HepG2 (cell line): ENCODE measurements at regions not wholly inside any gene's neighbourhood (a gene's known extent, or its start where the extent isn't known, plus 50 kb on each side); places are given as distances from the start of the nearest gene placed in this dataset.

Source experiments
- ATAC-seq: fragments of 200-7000 bp; cut with Tn5 transposase; 3 replicates; pipeline ENCODE4 v1.9.1; 2020; ENCODE audit warnings: mild to moderate bottlenecking, moderate library complexity
- BruUV-seq: library from RNA; stranded (reverse); fragments of 400-500 nt; replicated peaks from 2 replicates; lab custom pipeline; 2021; lab: Mats Ljungman, UMichigan
- CTCF ChIA-PET: fragments of 300-600 bp; formaldehyde crosslinking; extraction: SDS; loops from one replicate; lab custom pipeline; 2021; ENCODE audit warnings: low total read pairs, inconsistent platforms, low intra/inter-chr PET ratio; lab: Yijun Ruan, JAX
- POLR2A ChIA-PET: fragments of 350-600 bp; sonication (Branson Sonifier 250); formaldehyde crosslinking; loops from one replicate; lab custom pipeline; 2020; ENCODE audit warnings: antibody characterized with exemption, inconsistent platforms; lab: Yijun Ruan, JAX
- DNase-seq: peaks from one replicate; pipeline ENCODE4 v3.0.0-alpha.2; 2015; ENCODE audit warnings: low spot score
- FAIRE-seq: peaks from 3 replicates; lab custom pipeline; 2011; peaks lifted over from hg19 to GRCh38; lab: Jason Lieb, UNC
- H2AFZ ChIP-seq: one replicate; pipeline ENCODE4 v1.6.1; 2011; ENCODE audit warnings: low read length, inconsistent platforms
- H3K27ac ChIP-seq: fragments of 300-600 bp; 3 replicates; pipeline ENCODE4 v1.8.0; 2011; ENCODE audit warnings: mixed run types, mild to moderate bottlenecking, mixed read lengths, low read length, inconsistent platforms; ENCODE audit not compliant: insufficient read depth; ENCODE audit errors: extremely low read length
- H3K27me3 ChIP-seq, 2 experiments: fragments of 200-600 bp in 1 of 2; 2 replicates in 1 of 2; 3 replicates in 1 of 2; pipeline versions ENCODE4 v1.6.0 to v1.8.0; 2011; ENCODE audit warnings: low read length in 2 of 2, mild to moderate bottlenecking in 2 of 2, moderate library complexity in 2 of 2, inconsistent platforms in 1 of 2; ENCODE audit not compliant: insufficient read depth in 2 of 2, control insufficient read depth in 1 of 2
- H3K36me3 ChIP-seq, 2 experiments: fragments of 200-600 bp in 1 of 2; replicated peaks in 1 of 2; 2 replicates in 1 of 2; 3 replicates in 1 of 2; pipeline versions ENCODE4 v1.5.1 to v1.8.0; 2011; ENCODE audit warnings: low read length in 2 of 2, inconsistent platforms in 1 of 2; ENCODE audit not compliant: insufficient read depth in 2 of 2, control insufficient read depth in 1 of 2
- H3K4me1 ChIP-seq: 2 replicates; pipeline ENCODE4 v1.5.1; 2012; ENCODE audit warnings: low read length, inconsistent platforms; ENCODE audit not compliant: insufficient read depth
- H3K4me2 ChIP-seq: 2 replicates; pipeline ENCODE4 v1.6.0; 2011; ENCODE audit warnings: low read depth, low read length, inconsistent platforms
- H3K4me3 ChIP-seq, 3 experiments: fragments of 200-600 bp in 1 of 3; sonication (generic), shearing (Covaris generic) in 1 of 3; replicated peaks in 1 of 3; 2 replicates each; pipeline ENCODE4 v1.5.1; 2011 to 2016; ENCODE audit warnings: low read length in 3 of 3, inconsistent platforms in 2 of 3, low read depth in 2 of 3, mild to moderate bottlenecking in 2 of 3, control low read depth in 1 of 3, mixed read lengths in 1 of 3; ENCODE audit not compliant: insufficient read depth in 1 of 3
- H3K79me2 ChIP-seq: one replicate; pipeline ENCODE4 v1.6.1; 2011; ENCODE audit warnings: low read length, inconsistent platforms; ENCODE audit not compliant: insufficient read depth
- H3K9ac ChIP-seq: 2 replicates; pipeline ENCODE4 v1.6.0; 2011; ENCODE audit warnings: mild to moderate bottlenecking, low read depth, low read length, inconsistent platforms; ENCODE audit not compliant: insufficient read depth
- H3K9me3 ChIP-seq: 2 replicates; pipeline ENCODE4 v1.5.1; 2012; ENCODE audit warnings: mild to moderate bottlenecking, low read length
- H4K20me1 ChIP-seq: 2 replicates; pipeline ENCODE4 v1.6.0; 2011; ENCODE audit warnings: inconsistent platforms, mild to moderate bottlenecking, low read length, moderate library complexity; ENCODE audit not compliant: insufficient read depth
- AGO1 ChIP-seq: fragments of 200-400 bp; formaldehyde crosslinking; IDR thresholded peaks from 2 replicates; pipeline ENCODE4 v1.6.1; 2017; ENCODE audit warnings: mild to moderate bottlenecking, low read depth, low read length, moderate library complexity; ENCODE audit not compliant: poor library complexity, severe bottlenecking
- CREM ChIP-seq, 2 experiments: sonication (generic) in 1 of 2; formaldehyde crosslinking in 1 of 2; IDR thresholded peaks; 2 replicates each; pipeline versions ENCODE4 v1.4.0 to v1.6.1; 2016 to 2020; ENCODE audit warnings: antibody characterized with exemption in 1 of 2, mild to moderate bottlenecking in 1 of 2, missing genetic modification reagents in 1 of 2
- FOXC1 ChIP-seq: sonication (generic); formaldehyde crosslinking; IDR thresholded peaks from 2 replicates; pipeline ENCODE4 v1.8.0; 2022; ENCODE audit warnings: mild to moderate bottlenecking, missing genetic modification reagents, borderline replicate concordance
- PCBP2 ChIP-seq: fragments of 200-400 bp; formaldehyde crosslinking; optimal IDR thresholded peaks from 2 replicates; pipeline ENCODE3; 2018; ENCODE audit warnings: low read length, low read depth; ENCODE audit not compliant: poor library complexity, severe bottlenecking
- SIX4 ChIP-seq: sonication (generic); formaldehyde crosslinking; IDR thresholded peaks from 2 replicates; pipeline ENCODE4 v1.4.0; 2020; ENCODE audit warnings: missing genetic modification reagents
- ZNF292 ChIP-seq: sonication (generic); formaldehyde crosslinking; IDR thresholded peaks from 2 replicates; pipeline ENCODE4 v1.8.1; 2022; ENCODE audit warnings: mild to moderate bottlenecking, low read depth, missing genetic modification reagents, borderline replicate concordance
- ZNF382 ChIP-seq: sonication (generic); formaldehyde crosslinking; IDR thresholded peaks from 2 replicates; pipeline ENCODE4 v1.5.0; 2020; ENCODE audit warnings: missing genetic modification reagents, mild to moderate bottlenecking, borderline replicate concordance
- ZNF383 ChIP-seq: sonication (generic); formaldehyde crosslinking; IDR thresholded peaks from 2 replicates; pipeline ENCODE4 v1.4.0; 2020; ENCODE audit warnings: missing genetic modification reagents, mild to moderate bottlenecking, borderline replicate concordance
- WGBS: methylation state at CpG from one replicate; pipeline ENCODE4 v1.1.6; 2017; ENCODE audit warnings: low lambda C conversion rate; 5-methylcytosine and 5-hydroxymethylcytosine counted together
- in situ Hi-C: cut with HindIII; loops from 2 replicates; pipeline ENCODE4 v1.10.0; 2017; ENCODE audit warnings: low pct_unique_long_range_greater_than_20kb; ENCODE audit not compliant: extremely low pct_ligation_motif_present
- intact Hi-C: fragments of 100-400 bp; cut with micrococcal nuclease; formaldehyde crosslinking; loops from one replicate; pipeline ENCODE4 v1.10.0; 2022; ENCODE audit not compliant: unreplicated experiment

GRCh38 chr1:217021400-217021799 lies 298.2 kb upstream of the ESRRG start (continued):
- TF ChIP-seq ZNF382, result no peak
- TF ChIP-seq, all 625 proteins: peak for 0

- BruUV-seq, result no TSS peak
- no peak overlapping the region for H2AFZ ChIP-seq
Observed at GRCh38 chr1:217019475-217019874, 296.2 kb upstream of the ESRRG start.

GRCh38 chr1:217018648-217019047 lies 295.4 kb upstream of the ESRRG start:
- Histone ChIP-seq H3K4me1 (no peaks in the 10 kb centered on the region), H3K4me2 (no peak overlapping the region), H4K20me1 (no peaks in the 10 kb centered on the region), H3K27me3 (no peaks in the 10 kb centered on the region), H3K9ac (no peak overlapping the region), H3K27ac (no peak overlapping the region), H3K4me3 (no peak overlapping the region), H3K9me3 (no peaks in the 10 kb centered on the region), H3K36me3 (no peaks in the 10 kb centered on the region), H2AFZ (no peak overlapping the region), H3K79me2 (no peaks in the 10 kb centered on the region)
- no TSS peak for BruUV-seq
- FAIRE-seq (no peak), ATAC-seq (no peak), DNase-seq (no peak)
- intact Hi-C loops, result no loop called here
- in situ Hi-C loops, result no loop called here
- ChIA-PET CTCF (no interaction called here), POLR2A (no interaction called here)
- TF ChIP-seq SIX4 (CRISPR knock-in tag), result no peak
- 0% methylated on average over 3 of the region's 3 CpGs for WGBS

More at GRCh38 chr1:217019475-217019874, 296.2 kb upstream of the ESRRG start:
- no peaks in the 10 kb centered on the region for H3K4me1 ChIP-seq
- in situ Hi-C loops, result no loop called here
- H4K20me1 ChIP-seq, result no peaks in the 10 kb centered on the region
- H3K27me3 ChIP-seq, result no peaks in the 10 kb centered on the region
- FAIRE-seq (no peak), DNase-seq (no peak), ATAC-seq (no peak)
- no peak overlapping the region for H3K9ac ChIP-seq
- no peak overlapping the region for H3K27ac ChIP-seq
- no peak overlapping the region for H3K4me2 ChIP-seq
- no peaks in the 10 kb centered on the region for H3K9me3 ChIP-seq
- POLR2A ChIA-PET, result no interaction called here
- no peak overlapping the region for H3K4me3 ChIP-seq
- intact Hi-C loops, result no loop called here
- WGBS, result 4% methylated on average over 2 of the region's 2 CpGs
- H3K36me3 ChIP-seq, result no peaks in the 10 kb centered on the region
- CTCF ChIA-PET, result no interaction called here
- TF ChIP-seq CREM (IDR thresholded peaks at IDR 0.05), result no peak
- no peak for TF ChIP-seq CREM (CRISPR knock-in tag; IDR thresholded peaks at IDR 0.05)
- no peak for TF ChIP-seq AGO1
- TF ChIP-seq ZNF383 (CRISPR knock-in tag), result no peak
- no peak for TF ChIP-seq FOXC1 (CRISPR knock-in tag)
- TF ChIP-seq ZNF292 (CRISPR knock-in tag), result no peak
- no peak for TF ChIP-seq PCBP2
- H3K79me2 ChIP-seq, result no peaks in the 10 kb centered on the region
